H1 (cell line): ENCODE measurements at regions not wholly inside any gene's neighbourhood (a gene's known extent, or its start where the extent isn't known, plus 50 kb on each side); places are given as distances from the start of the nearest gene placed in this dataset.

ENCODE experiments used
- CTCF ChIA-PET: fragments of 300-600 bp; sonication (Branson Sonifier 250); formaldehyde crosslinking; loops from one replicate; lab custom pipeline; 2021; ENCODE audit not compliant: partially characterized antibody; lab: Charles Lee
- POLR2A ChIA-PET: fragments of 300-600 bp; sonication (Branson Sonifier 250); formaldehyde crosslinking; loops from one replicate; lab custom pipeline; 2021; ENCODE audit warnings: inconsistent platforms; ENCODE audit not compliant: partially characterized antibody; lab: Charles Lee
- DNase-seq, 2 experiments: peaks; one replicate each; pipeline versions ENCODE4 v3.0.0 to v3.0.0-alpha.2; 2010 to 2022; ENCODE audit warnings: low spot score in 2 of 2, low read depth in 1 of 2, mixed read lengths in 1 of 2
- FAIRE-seq: peaks from 2 replicates; lab custom pipeline; 2011; peaks lifted over from hg19 to GRCh38; lab: Jason Lieb, UNC
- H2AFZ ChIP-seq: 2 replicates; pipeline ENCODE4 v1.8.1; 2012; ENCODE audit warnings: low read length, inconsistent platforms
- H2AK5ac ChIP-seq: 2 replicates; pipeline ENCODE4 v1.6.1; 2013; ENCODE audit warnings: low read depth, low read length
- H2BK120ac ChIP-seq: replicated peaks from 2 replicates; pipeline ENCODE3; 2013; ENCODE audit warnings: low read depth, low read length, inconsistent platforms
- H2BK12ac ChIP-seq: 2 replicates; pipeline ENCODE4 v1.6.1; 2013; ENCODE audit warnings: low read depth, low read length
- H2BK15ac ChIP-seq: 2 replicates; pipeline ENCODE4 v1.6.1; 2013; ENCODE audit warnings: low read length
- H2BK20ac ChIP-seq: 2 replicates; pipeline ENCODE4 v1.6.1; 2013; ENCODE audit warnings: low read length
- H2BK5ac ChIP-seq: 2 replicates; pipeline ENCODE4 v1.6.1; 2013; ENCODE audit warnings: low read depth, low read length
- H3K14ac ChIP-seq: 2 replicates; pipeline ENCODE4 v1.6.1; 2013; ENCODE audit warnings: inconsistent platforms; ENCODE audit not compliant: insufficient read length
- H3K18ac ChIP-seq: 2 replicates; pipeline ENCODE4 v1.6.1; 2013; ENCODE audit warnings: low read length; ENCODE audit errors: extremely low read depth
- H3K23ac ChIP-seq: 2 replicates; pipeline ENCODE4 v1.6.1; 2013; ENCODE audit warnings: inconsistent platforms; ENCODE audit not compliant: insufficient read length
- H3K23me2 ChIP-seq: 2 replicates; pipeline ENCODE4 v1.6.1; 2013; ENCODE audit warnings: low read depth, low read length
- H3K27ac ChIP-seq: 2 replicates; pipeline ENCODE4 v1.6.1; 2011; ENCODE audit warnings: low read depth, low read length, inconsistent platforms
- H3K27me3 ChIP-seq, 4 experiments: replicated peaks in 1 of 4; 1 replicate in 1 of 4; 2 replicates in 3 of 4; pipeline versions ENCODE4 v1.6.1 to v1.8.1; 2011 to 2013; ENCODE audit warnings: low read length in 3 of 4, mild to moderate bottlenecking in 3 of 4, inconsistent platforms in 2 of 4, mixed read lengths in 2 of 4, moderate library complexity in 1 of 4; ENCODE audit not compliant: control insufficient read depth in 3 of 4, insufficient read depth in 3 of 4; ENCODE audit errors: extremely low read depth in 1 of 4
- H3K36me3 ChIP-seq, 4 experiments: 2 replicates each; pipeline versions ENCODE4 v1.6.1 to v1.8.1; 2011 to 2013; ENCODE audit warnings: mild to moderate bottlenecking in 4 of 4, low read length in 3 of 4, moderate library complexity in 2 of 4, control low read depth in 1 of 4, inconsistent platforms in 1 of 4; ENCODE audit not compliant: insufficient read depth in 4 of 4, control insufficient read depth in 2 of 4
- H3K4ac ChIP-seq: replicated peaks from 2 replicates; pipeline ENCODE3; 2013; ENCODE audit warnings: low read length, low read depth, mixed read lengths, inconsistent platforms; ENCODE audit not compliant: insufficient read length
- H3K4me1 ChIP-seq, 4 experiments: replicated peaks in 1 of 4; 1 replicate in 1 of 4; 2 replicates in 3 of 4; pipeline versions ENCODE4 v1.6.1 to v1.8.1; 2011 to 2013; ENCODE audit warnings: low read length in 3 of 4, inconsistent platforms in 2 of 4, mixed read lengths in 1 of 4; ENCODE audit not compliant: insufficient read depth in 4 of 4, control insufficient read depth in 3 of 4
- H3K4me2 ChIP-seq, 2 experiments: 2 replicates each; pipeline versions ENCODE4 v1.6.1 to v1.8.1; 2011 to 2013; ENCODE audit warnings: low read depth in 2 of 2, low read length in 2 of 2, control low read depth in 1 of 2, inconsistent platforms in 1 of 2, mild to moderate bottlenecking in 1 of 2; ENCODE audit not compliant: insufficient read depth in 1 of 2
- H3K4me3 ChIP-seq, 4 experiments: fragments of 200-600, 300-600 bp in 1 of 4; sonication (generic), shearing (Covaris generic), sonication (Bioruptor Twin) in 1 of 4; 2 replicates each; pipeline versions ENCODE4 v1.5.1 to v1.8.1; 2011 to 2016; ENCODE audit warnings: low read length in 4 of 4, low read depth in 3 of 4, control low read depth in 2 of 4, inconsistent platforms in 2 of 4, mild to moderate bottlenecking in 2 of 4, mixed read lengths in 1 of 4, moderate library complexity in 1 of 4; ENCODE audit not compliant: insufficient read depth in 2 of 4; ENCODE audit errors: extremely low read depth in 1 of 4
- H3K56ac ChIP-seq: replicated peaks from 2 replicates; pipeline ENCODE3; 2013; ENCODE audit warnings: low read depth, mild to moderate bottlenecking, mixed read lengths, low read length, inconsistent platforms; ENCODE audit not compliant: insufficient read length
- H3K79me1 ChIP-seq: 2 replicates; pipeline ENCODE4 v1.6.1; 2013; ENCODE audit warnings: low read depth, low read length, control low read depth
- H3K79me2 ChIP-seq, 2 experiments: 2 replicates each; pipeline versions ENCODE4 v1.6.1 to v1.8.1; 2012 to 2013; ENCODE audit warnings: low read length in 2 of 2, mild to moderate bottlenecking in 2 of 2, inconsistent platforms in 1 of 2; ENCODE audit not compliant: insufficient read depth in 2 of 2, control insufficient read depth in 1 of 2
- H3K9ac ChIP-seq, 4 experiments: replicated peaks in 1 of 4; 1 replicate in 1 of 4; 2 replicates in 3 of 4; pipeline versions ENCODE4 v1.6.1 to v1.8.1; 2011 to 2013; ENCODE audit warnings: low read depth in 3 of 4, low read length in 3 of 4, control low read depth in 2 of 4, mild to moderate bottlenecking in 2 of 4, moderate library complexity in 2 of 4, inconsistent platforms in 1 of 4; ENCODE audit errors: extremely low read depth in 1 of 4
- H3K9me3 ChIP-seq, 2 experiments: 2 replicates each; pipeline versions ENCODE4 v1.6.1 to v1.8.1; 2012 to 2013; ENCODE audit warnings: mild to moderate bottlenecking in 2 of 2, moderate library complexity in 2 of 2, control low read depth in 1 of 2, inconsistent platforms in 1 of 2, low read depth in 1 of 2, low read length in 1 of 2, mixed read lengths in 1 of 2; ENCODE audit not compliant: insufficient read depth in 2 of 2
- H4K20me1 ChIP-seq, 2 experiments: replicated peaks in 1 of 2; 2 replicates each; pipeline versions ENCODE3 to v1.8.1; 2011 to 2013; ENCODE audit warnings: inconsistent platforms in 2 of 2, low read length in 2 of 2, mild to moderate bottlenecking in 1 of 2; ENCODE audit not compliant: insufficient read depth in 2 of 2, control insufficient read depth in 1 of 2
- H4K5ac ChIP-seq: 2 replicates; pipeline ENCODE4 v1.6.1; 2013; ENCODE audit warnings: low read length, low read depth, mixed read lengths, inconsistent platforms; ENCODE audit not compliant: insufficient read length
- H4K8ac ChIP-seq: 2 replicates; pipeline ENCODE4 v1.8.0; 2013; ENCODE audit warnings: mild to moderate bottlenecking, moderate library complexity, low read length, inconsistent platforms; ENCODE audit not compliant: insufficient read depth; ENCODE audit errors: extremely low read depth
- H4K91ac ChIP-seq: replicated peaks from 2 replicates; pipeline ENCODE3; 2013; ENCODE audit warnings: low read length, mixed read lengths, inconsistent platforms; ENCODE audit not compliant: insufficient read length
- CTCF ChIP-seq, 3 experiments: IDR thresholded peaks; 1 replicate in 2 of 3; 2 replicates in 1 of 3; pipeline versions ENCODE4 v1.5.1 to v1.6.1; 2011; ENCODE audit warnings: low read length in 3 of 3, mild to moderate bottlenecking in 3 of 3, inconsistent platforms in 2 of 3, low read depth in 1 of 3, moderate library complexity in 1 of 3; ENCODE audit not compliant: insufficient read depth in 1 of 3; ENCODE audit errors: control extremely low read depth in 1 of 3
- FOSL1 ChIP-seq: IDR thresholded peaks from 2 replicates; pipeline ENCODE4 v1.6.1; 2011; ENCODE audit warnings: mild to moderate bottlenecking, low read depth, low read length, moderate library complexity; ENCODE audit not compliant: insufficient read depth
- KDM5A ChIP-seq: fragments of 200-600 bp; IDR thresholded peaks from 2 replicates; pipeline ENCODE4 v1.7.1; 2012; ENCODE audit warnings: mild to moderate bottlenecking, low read length, inconsistent platforms, mixed read lengths
- PHF8 ChIP-seq: fragments of 200-600 bp; sonication (generic); conservative IDR thresholded peaks from 2 replicates; pipeline ENCODE4 v1.7.1; 2012; ENCODE audit warnings: low read depth, mild to moderate bottlenecking, inconsistent platforms, low read length, moderate library complexity
- POLR2AphosphoS5 ChIP-seq: IDR thresholded peaks from 2 replicates; pipeline ENCODE4 v1.6.1; 2011; ENCODE audit warnings: low read depth, low read length
- RBBP5 ChIP-seq: IDR thresholded peaks from 2 replicates; pipeline ENCODE4 v1.7.1; 2012; ENCODE audit warnings: low read depth, mild to moderate bottlenecking, inconsistent platforms, low read length, moderate library complexity, borderline replicate concordance
- SIRT6 ChIP-seq: IDR thresholded peaks from one replicate; pipeline ENCODE4 v1.7.1; 2012; ENCODE audit warnings: low read length, inconsistent platforms
- SIX5 ChIP-seq: IDR thresholded peaks from 2 replicates; pipeline ENCODE4 v1.6.1; 2011; ENCODE audit warnings: mild to moderate bottlenecking, low read depth, low read length
- SP1 ChIP-seq: IDR thresholded peaks from 2 replicates; pipeline ENCODE4 v1.6.1; 2011; ENCODE audit warnings: low read depth, low read length
- SP2 ChIP-seq: IDR thresholded peaks from 2 replicates; pipeline ENCODE4 v1.6.1; 2012; ENCODE audit warnings: mild to moderate bottlenecking, low read length, inconsistent platforms
- TAF7 ChIP-seq: optimal IDR thresholded peaks from 2 replicates; pipeline ENCODE3; 2011; ENCODE audit warnings: low read depth, mild to moderate bottlenecking, inconsistent platforms, low read length, moderate library complexity, borderline replicate concordance
- TBP ChIP-seq: IDR thresholded peaks from 2 replicates; pipeline ENCODE4 v1.6.1; 2011; ENCODE audit warnings: low read depth, low read length, improper control_type of control experiment
- TCF12 ChIP-seq: IDR thresholded peaks from 2 replicates; pipeline ENCODE4 v1.6.1; 2011; ENCODE audit warnings: low read depth, mild to moderate bottlenecking, low read length
- ZNF274 ChIP-seq: IDR thresholded peaks from 2 replicates; pipeline ENCODE4 v1.7.0; 2012; ENCODE audit warnings: low read length, borderline replicate concordance; ENCODE audit errors: extremely low read depth
- WGBS, 2 experiments: shearing (Covaris generic) in 1 of 2; methylation state at CpG; one replicate each; pipeline versions ENCODE4 v1.1.6 to v1.1.7; 2013 to 2015; ENCODE audit warnings: low lambda C conversion rate in 2 of 2, mixed read lengths in 2 of 2, inconsistent platforms in 1 of 2, low coverage in 1 of 2, missing lambda C conversion rate in 1 of 2; ENCODE audit not compliant: insufficient replicate concordance in 2 of 2, insufficient coverage in 1 of 2, insufficient read length in 1 of 2; ENCODE audit errors: extremely low coverage in 1 of 2, missing lambda C conversion rate in 1 of 2; 5-methylcytosine and 5-hydroxymethylcytosine counted together

GRCh38 chr5:68116408-68116807 is 99.1 kb upstream of the PIK3R1 start:
- Histone ChIP-seq H2BK5ac (no peak overlapping the region), H3K14ac (no peak overlapping the region), H2BK15ac (no peak overlapping the region), H3K79me2 (no peaks in the 10 kb centered on the region), H4K5ac (no peak overlapping the region), H3K36me3 (no peaks in the 10 kb centered on the region), H3K4me2 (no peak overlapping the region), H3K4me1 (no peaks in the 10 kb centered on the region), H2BK120ac (no peak overlapping the region), H2AK5ac (no peak overlapping the region), H3K18ac (no peak overlapping the region), H4K20me1 (no peaks in the 10 kb centered on the region), H4K91ac (no peak overlapping the region), H2BK20ac (no peak overlapping the region), H3K23ac (no peak overlapping the region), H3K4ac (no peak overlapping the region), H3K27me3 (no peaks in the 10 kb centered on the region), H3K9ac (no peak overlapping the region), H4K8ac (no peak overlapping the region), H3K9me3 (peaks cover 0 to 2% of the 10 kb centered on the region in 2 experiments; a peak in 1 of 4 replicates), H3K27ac (no peak overlapping the region), H3K56ac (no peak overlapping the region), H3K23me2 (no peaks in the 10 kb centered on the region), H2BK12ac (no peak overlapping the region), H2AFZ (no peak overlapping the region), H3K79me1 (no peaks in the 10 kb centered on the region), H3K4me3 (no peak overlapping the region)
- 57% methylated on average over 2 of the region's 2 CpGs; no CpG with 5 or more reads in 1 of the 2 experiments for WGBS, 2 experiments
- ChIA-PET CTCF (interaction anchor here (0.6 kb wide), 1 partner anchor 10 kb away, joined by 4 read pairs; no protein-coding TSS in a partner anchor), POLR2A (no interaction called here)
- DNase-seq (no peak), FAIRE-seq (no peak)
- TF ChIP-seq POLR2AphosphoS5 = no peak
- TF ChIP-seq SP1 = no peak
- no peak for TF ChIP-seq PHF8
- TF ChIP-seq RBBP5 = no peak
- no peak for TF ChIP-seq SIRT6
- TF ChIP-seq ZNF274 = no peak
- no peak for TF ChIP-seq SIX5
- TF ChIP-seq KDM5A = no peak
- no peak for TF ChIP-seq TBP
- TF ChIP-seq SP2 = no peak
- TF ChIP-seq FOSL1 = no peak
- TF ChIP-seq TCF12 = no peak
- no peak for TF ChIP-seq CTCF (IDR thresholded peaks at IDR 0.05; ENCODE audit: control extremely low read depth in 1 of 3, insufficient read depth in 1 of 3, low read depth in 1 of 3, low read length in 3 of 3)
- TF ChIP-seq TAF7 = no peak
